HG02885 (cell line): ENCODE measurements at regions not wholly inside any gene's neighbourhood (a gene's known extent, or its start where the extent isn't known, plus 50 kb on each side); places are given as distances from the start of the nearest gene placed in this dataset.

Experiments
- ATAC-seq: cut with Tn5 transposase; IDR thresholded peaks from one replicate; pipeline ENCODE4 v1.9.1; 2021; ENCODE audit warnings: mild to moderate bottlenecking; ENCODE audit not compliant: unreplicated experiment, poor library complexity

DNA sequence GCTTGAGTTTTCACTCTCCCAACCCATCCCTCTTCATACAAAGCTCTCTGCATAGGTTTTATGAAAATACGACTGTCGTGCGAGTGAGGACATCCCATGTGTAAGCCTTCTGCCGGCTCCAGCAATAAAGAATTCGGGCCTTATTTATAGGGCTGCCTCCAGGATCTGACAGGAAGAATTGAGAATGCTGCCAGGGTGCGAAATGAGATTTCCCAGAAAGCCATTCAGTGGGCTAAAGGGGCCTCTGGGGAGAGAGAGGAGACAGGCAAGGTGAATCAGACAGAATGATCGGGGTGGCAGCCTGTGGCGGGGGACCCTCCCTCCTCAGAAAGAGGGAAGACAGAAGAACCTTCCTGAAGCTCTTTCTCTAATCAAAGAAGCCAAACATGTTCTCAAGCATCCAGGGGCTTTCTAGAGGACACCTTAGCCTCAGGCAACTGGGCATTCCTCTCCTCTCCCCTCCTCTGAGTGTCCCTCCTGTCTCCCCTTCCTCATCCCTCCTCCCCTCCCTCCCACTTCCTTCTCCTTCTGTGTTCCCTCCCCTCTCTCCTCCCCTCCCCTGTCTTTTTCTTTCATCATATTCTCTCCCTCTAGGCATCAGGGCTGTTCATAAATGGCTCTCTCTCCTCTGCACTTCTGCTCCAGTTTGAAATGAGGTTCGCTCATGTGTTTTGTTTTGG, 410.9 kb downstream of the TYW1 start:
- ATAC-seq = no peak

DNA sequence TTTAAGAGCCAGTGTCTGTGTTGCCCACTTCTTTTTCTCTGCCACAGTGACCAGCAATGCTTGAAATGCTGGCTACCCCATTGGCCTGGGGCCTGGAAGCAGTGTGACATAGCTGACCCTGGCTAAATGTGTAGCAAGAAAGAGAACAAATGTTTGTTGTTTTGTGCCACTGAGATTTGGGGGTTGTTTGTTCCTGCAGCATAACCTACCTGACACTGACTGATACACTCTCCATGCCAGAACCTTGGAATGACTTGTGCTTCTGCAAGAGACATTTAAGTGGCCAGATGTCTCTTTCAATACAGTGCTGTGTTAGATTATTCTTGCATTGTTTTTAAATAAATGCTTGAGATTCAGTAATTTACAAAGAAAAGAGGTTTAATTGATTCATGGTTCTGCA, 411.5 kb downstream of the TYW1 start:
- ATAC-seq = no peak

DNA sequence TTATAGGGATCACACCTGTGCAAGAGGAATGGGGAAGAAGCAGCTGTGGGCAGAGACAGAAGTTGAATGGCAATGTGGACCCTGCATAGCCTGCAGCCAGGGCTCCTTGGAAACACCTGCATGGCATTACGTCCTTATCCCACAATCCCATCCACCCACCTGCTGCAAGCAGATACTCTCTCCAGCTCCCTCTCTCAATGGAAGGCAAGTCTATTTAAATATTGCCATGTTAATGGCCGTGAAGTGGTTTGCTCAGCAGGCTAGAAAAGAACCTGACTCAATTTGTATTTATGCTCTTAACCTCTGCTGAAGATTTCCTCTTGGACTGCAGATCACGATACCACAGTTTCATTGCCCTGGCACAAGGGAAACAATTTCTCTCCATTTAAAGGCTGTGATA, 417.0 kb downstream of the TYW1 start:
- ATAC-seq = no peak

DNA sequence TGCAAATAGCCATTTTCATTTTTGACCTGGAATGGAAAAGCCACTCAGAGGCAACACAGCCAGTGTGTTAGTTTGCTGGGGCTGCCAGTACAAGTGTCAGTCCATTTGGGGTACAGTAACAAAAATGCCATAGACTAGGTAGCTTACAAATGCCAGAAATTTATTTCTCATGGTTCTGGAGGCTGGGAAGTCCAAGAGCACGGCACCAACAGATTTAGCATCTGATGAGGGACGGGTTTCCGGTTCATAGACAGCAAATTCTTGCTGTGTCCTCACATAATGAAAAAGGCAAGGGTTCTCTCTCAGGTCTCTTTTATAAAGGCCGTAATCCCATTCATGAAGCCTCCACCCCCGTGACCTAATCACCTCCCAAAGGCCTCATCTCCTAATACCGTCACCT, 418.2 kb downstream of the TYW1 start:
- ATAC-seq = no peak

DNA sequence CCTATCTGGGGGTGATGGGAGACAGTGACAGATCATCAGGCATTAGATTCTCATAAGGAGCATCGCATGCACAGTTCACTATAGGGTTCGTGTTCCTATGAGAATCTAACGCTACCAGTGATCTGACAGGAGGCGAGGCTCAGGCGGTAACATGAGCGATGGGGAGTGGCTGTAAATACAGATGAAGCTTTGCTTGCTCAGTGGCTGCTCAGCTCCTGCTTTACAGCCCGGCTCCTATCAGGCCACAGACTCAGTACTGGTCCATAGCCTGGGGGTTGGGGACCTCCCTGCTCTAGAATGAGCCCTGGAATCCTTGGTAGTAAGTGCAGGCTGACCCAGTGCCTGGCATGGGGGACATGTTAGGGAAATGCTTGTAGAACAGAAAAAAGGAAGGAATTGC, 426.0 kb downstream of the TYW1 start:
- ATAC-seq = no peak

DNA sequence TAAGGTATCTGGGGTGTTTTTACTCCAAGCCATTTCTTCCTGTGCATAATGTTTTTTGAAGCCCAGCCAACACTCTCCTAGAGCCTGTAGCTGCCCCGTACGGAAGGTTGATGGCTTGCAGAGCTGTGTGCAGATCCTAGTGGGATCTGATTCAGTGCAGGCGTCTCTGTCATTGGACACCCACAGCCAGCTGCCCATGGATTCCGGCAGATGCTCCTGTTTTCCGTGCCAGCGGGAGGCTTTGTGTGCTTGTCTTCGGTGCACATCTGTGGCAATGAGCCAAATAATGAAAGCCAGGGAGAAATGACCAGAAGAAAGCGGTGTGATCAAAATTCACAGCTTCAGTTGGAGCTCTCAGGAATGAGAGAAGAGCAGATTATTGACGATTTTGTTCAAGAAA, 426.4 kb downstream of the TYW1 start:
- ATAC-seq = no peak

DNA sequence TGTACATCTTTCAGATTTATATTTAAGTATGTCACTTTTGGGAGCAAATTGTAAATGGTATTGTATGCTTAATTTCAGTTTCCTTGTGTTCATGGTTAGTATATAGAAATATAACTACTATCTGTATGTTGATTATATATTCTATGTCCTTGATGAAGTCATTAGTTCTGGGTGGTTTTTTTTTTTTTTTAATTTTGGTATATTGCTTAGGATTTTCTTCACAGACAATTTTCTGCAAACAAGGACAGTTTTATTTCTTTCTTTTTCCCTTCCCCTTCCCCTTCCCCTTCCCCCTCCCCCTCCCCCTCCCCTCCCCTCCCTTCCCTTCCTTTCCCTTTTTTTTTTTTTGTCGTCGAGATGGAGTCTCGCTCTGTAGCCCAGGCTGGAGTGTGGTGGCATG, 430.0 kb downstream of the TYW1 start:
- ATAC-seq = no peak

DNA sequence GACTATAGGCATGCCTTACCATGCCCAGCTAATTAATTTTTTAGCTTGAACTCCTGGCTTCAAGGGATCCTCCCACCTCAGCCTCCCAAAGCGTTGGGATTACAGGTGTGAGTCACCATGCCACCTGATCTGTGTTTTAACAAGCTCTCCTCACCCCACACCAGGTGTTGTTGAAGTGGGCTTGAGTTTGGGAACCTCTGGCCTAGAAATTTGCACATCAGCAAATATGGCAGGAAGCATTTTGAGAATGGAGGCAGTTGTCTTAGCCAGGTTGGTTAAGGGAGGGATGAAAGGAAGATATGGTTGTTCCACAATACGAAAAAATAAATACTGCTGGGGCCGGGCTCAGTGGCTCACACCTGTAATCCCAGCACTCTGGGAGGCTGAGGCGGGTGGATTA, 433.1 kb downstream of the TYW1 start:
- no peak for ATAC-seq

DNA sequence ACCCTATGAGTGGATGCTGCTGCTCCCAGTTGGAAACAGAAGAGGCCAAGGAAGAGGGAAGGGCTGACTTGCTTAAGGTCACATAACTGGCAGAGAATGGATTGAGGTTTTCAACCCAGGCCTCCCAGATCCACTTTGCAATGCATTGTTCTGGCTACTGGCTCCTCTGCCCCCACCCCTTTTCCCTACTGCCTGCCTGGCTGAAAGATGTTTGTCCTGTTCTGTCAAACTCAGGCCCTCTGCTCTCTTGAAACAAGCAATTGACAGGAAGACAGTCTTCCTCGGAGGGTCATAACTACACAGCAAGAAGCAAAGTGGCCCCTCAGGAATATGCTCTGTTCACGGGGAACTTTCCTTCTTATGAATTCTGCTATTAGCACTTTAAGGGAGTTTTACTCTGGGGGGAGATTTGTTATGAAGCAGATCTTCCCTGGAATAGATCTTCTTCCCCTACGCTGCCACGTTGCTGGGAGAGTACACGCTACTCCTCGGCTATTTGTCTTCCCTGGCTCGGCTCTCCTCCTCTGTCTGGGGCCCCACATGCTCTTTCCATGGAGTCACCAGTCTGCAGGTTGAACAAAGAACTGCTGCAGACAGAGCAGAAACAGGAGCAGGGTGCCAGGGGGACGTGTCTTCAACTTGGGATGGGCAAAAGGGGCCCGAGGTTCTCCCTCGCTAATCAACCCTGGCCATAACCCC, 436.1 kb downstream of the TYW1 start:
- no peak for ATAC-seq

DNA sequence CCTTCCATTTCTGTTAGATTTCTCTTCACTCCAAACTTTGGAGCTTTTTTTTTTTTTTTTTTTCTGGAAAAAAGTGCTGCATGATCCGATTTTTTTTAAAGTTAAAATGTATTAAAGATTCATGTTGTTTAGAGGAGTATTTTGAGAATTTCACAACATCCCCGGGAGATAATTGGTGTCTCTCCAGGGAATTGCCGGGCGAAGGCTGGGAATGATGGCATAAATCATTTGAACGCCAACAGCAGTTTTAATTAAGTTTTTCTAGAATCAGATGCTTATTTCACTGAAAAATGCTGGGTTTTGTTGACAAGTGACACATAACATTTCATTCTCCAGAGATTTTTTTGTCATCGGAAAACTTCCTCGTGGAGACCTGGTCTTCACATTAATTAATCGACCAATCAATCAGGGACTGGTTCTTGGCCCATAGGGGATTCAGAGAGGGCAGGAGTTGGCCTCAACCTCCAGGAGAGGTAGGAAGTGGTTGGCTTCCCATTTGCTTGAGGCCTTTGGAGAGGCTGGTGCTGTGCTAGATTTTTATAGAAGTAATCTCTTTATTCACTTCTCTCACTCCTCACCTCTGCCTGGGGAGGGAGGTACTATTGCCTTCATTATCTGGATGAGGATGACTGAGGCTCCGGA, 439.4 kb downstream of the TYW1 start:
- no peak for ATAC-seq

DNA sequence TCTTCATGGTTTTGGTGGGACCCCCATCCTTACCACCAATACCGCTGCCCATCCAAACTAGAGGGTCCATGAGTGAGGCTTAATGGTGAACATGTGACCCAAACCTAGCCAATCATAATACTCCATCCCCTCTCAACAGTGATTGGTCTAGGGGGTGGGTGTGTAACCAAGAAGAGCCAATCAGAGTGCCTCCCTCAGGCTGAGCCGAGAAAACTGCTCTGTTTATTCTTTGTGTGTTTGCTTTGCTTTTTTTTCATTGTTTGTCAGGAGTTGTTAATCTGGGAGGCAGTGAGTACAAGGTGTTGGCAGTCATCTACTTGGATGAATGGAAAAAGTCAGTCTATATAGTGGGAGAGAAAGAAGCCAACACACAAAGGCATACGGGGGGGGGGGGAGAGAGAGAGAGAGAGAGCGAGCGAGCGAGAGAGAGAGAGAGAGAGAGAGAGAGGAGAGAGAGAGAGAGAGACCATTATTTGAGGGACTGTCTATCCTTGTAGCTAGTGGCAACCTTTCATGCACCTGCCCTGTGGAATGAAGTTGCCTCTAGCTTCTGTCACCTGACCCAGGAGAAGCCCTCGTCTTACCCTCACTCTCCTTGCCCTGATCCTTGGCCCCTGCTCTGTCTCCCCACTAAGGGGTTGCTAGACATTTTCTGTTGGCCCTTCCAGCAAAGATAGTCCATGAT, 441.7 kb downstream of the TYW1 start:
- no peak for ATAC-seq

DNA sequence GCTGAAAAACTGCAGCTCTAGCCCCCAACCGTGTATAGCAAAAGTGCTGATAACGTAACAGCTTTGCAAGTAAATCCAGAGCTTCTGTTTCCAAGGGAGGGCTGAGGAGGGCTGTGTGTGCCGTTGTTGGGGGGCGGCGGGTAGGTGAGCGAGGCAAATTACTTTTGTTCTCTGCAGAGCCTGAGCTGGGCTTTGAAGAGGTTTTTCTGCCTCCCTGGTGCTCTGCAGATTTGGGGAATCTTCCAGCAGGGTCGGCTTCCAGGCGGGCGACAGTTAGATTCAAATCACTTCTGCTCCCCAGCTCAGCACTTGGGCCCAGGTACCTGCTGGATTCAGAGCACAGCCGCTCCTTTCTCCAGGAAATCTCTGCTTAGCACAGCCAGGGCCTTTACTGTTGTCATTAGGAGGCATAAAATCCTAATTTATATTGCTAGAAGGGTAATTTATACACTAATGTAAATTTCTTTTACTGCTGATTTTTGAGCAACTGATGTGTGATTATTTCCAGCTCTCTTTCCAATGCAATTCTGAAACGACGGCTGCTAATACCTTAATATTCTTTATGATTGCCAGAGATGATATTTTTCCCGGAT, 442.4 kb downstream of the TYW1 start:
- no peak for ATAC-seq

DNA sequence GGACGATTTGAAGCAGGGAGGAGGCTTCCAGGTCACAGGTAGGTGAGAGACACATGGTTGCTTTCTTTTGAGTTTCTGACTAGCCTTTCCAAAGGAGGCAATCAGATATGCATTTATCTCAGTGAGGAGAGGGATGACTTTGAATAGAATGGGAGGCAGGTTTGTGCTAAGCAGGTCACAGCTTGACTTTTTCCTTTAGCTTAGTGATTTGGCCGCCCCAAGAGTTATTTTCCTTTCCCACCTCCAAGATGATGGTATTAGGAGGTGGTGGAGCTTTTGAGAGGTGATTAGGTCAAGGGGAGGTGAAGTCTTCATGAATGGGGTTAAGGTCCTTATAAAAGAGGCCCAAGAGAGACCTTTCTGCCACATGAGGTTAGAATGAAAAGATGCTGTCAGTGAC, 443.7 kb downstream of the TYW1 start:
- ATAC-seq = no peak

DNA sequence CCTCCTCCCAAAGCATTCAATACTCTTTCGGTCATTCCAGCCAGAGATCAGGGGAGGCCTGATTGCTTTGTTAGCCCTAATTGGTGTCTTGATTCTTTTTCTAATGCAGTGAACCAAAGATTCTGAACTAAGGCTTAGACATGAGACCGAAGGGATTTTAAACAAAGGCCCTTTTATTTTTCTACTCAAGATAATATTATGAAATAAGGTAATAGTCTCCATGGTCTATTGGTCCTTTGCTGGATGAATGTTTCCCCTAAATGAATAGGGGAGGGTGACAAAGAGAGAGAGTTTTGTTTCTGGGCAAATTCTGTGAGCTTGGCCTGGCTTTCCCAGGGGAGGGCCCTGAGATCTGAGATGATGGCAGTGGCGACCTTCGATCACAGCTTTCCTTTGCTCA, 449.1 kb downstream of the TYW1 start:
- ATAC-seq = no peak

DNA sequence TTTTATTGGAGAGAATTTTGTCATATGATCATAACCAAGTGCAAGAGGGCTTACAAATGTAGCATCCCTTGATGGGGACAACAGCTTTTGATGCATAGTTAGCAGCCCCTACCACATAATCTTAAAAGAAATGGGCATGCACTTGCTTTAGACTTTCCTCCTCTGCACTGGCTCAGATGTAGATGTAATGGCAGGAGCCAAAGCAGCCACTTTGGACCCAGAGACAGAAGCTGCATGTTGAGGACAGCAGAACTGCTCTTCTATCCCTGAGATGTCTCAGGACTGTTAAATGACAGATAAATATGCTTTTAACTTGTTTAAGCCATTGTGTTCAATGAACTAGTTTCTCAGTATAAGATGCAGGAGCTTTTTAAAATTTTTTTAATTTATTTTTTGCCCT, 450.7 kb downstream of the TYW1 start:
- no peak for ATAC-seq

DNA sequence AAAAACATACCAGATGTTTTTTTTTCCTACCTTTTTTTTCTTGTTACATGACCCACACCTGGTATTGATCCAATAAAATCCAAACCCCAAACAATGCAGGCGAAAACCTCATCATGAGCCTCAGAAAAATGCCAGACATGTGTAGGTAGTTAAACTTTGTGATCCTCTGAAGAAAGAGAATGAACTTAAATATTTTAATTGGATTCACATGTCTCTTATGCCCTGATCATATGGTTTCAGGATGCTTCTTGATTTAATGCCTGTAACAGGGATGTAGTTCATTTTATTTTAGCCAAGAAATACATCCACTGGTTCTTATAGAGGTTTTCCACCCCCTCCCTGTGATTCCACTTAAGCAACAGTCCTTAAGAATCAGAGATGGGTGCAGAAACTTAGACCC, 451.6 kb downstream of the TYW1 start:
- no peak for ATAC-seq

DNA sequence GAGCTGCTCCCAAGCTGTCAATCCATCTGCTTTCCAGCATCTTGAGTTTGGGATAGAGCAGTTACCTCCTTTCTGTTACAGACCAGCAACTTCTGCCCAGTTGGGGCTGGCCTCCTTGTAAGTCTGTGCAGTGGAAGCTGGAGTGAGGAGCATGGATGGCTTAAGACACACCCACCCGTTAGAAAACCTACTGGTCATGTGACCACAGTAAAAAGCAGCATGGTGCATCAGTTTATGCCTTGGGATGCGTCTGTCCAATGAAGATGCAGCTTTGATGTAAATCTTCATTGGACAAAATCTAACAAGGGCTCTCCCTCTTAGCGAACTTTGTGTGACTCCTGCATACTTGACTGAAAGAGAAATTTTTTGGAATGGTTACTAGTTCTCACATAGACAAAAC, 453.5 kb downstream of the TYW1 start:
- no peak for ATAC-seq

DNA sequence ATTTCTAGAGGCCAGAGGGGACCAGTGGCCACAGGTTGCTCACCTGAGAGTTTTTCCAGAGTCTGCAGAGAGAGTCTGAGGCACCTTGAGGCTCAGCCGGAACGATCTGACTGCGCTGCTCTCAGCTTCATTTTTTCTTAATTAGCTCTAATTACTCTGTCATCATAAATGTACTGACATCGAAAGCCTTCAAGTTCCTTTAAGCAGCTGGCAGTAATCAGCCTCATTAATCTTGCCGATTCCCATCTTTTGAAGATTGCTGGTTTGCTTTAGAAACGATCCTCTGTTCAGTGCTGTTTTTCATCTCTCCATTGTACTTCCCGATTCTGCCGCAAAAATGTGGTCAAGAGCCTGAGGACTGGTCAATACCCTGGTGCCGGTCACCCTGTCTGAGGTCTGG, 454.7 kb downstream of the TYW1 start:
- ATAC-seq = no peak

DNA sequence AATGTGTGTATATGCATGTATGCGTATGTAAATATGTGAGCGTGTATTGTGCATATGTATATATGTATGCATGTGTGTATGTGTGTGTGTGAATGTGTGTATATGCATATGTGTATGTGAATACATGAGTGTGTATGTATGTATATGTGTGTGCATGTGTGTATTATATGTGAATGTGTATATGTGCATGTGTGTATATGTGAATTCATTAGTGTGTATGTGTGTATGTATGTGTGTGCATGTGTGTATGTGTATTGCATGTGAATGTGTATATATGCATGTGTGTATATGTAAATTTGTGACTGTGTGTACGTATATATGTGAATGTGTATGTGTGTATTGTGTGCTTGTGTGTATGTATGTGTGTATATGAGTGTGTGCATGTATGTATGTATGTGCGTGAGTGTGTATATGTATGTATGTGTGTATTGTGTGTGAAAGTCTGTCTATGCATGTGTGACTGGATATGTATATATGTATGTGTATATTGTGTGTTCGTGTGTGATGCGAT, 455.9 kb downstream of the TYW1 start:
- ATAC-seq = no peak

DNA sequence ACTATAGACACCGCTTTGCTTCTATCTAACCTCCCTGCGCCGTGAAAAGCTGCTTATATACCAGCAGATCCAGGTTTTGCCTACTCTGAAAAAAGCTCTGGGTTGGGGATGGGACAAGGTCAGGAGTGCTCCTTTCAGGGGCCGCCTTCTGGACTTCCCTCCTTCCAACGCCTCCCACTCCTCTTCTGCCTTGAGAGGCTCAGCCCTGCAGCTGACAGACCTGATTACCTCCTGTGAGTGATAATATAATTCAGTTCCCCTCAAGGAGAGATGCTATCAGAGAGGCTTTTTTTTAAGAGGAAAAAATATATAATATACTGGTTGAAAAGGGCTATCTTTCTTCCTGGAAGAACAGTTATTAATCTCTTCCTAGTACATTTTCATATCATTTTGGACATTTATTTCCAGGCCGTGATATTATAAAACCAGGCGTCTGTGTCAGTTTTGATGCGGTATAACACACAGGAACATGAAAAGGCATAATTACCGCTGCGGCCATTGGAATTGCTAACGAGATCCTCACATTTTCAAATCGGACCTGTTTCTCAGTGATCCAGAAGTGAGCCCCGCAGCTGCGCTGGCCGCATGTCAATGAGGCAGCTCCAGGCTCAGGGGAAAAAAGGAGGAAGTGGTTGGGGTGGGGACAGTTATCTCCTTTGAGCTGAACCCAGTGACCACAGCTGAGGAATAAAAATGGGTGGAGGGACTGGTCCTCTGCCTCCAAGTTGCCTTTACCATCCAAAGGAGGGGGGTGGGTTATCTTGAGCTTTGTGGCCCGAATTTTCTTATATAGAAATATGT, 457.1 kb downstream of the TYW1 start:
- ATAC-seq = no peak
